ENCODE measurements at regions not wholly inside any gene's neighbourhood (a gene's known extent, or its start where the extent isn't known, plus 50 kb on each side); places are given as distances from the start of the nearest gene placed in this dataset.
"Not testable (repeated sequence)": the region's sequence is repeated elsewhere in the genome, so short reads cannot be mapped to it uniquely, and the experiment has no call there.

DNA sequence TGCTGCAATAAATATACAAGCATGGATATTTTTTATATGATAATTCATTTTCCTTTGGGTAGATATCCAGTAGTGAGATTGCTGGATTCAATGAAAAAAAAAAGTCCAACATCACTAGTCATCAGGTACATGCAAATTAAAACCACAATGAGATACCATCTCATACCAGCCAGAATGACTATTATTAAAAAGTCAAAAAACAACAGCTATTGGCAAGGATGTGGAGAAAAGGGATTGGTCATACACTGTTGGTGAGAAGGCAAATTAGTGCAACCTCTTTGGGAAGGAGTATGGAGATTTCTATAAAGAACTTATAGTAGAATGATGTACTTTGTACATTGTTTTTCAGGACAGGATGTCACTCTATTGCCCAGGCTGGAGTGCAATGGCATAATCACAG, 531.2 kb upstream of the MGAT4C start:
- no peak for DNase-seq (ENCODE audit: low spot score)

DNA sequence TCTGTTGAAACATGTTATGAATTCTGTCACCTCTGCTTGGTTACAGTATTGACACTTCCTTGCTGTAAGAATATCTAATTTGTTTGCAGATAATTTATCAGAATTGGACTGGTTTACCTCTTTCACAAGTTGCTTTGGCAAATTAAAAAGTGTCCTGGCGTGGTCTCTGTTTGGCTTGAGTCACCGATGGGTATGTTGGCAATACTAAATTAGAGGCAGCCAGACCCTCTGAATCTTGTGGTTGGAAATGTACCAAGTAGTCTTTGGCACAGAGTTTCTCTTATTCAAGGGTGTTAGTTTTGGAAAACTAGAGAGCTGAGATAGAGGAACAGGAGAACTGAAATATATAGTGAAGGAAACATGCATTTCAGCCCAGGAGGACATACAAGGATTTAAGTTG, 521.1 kb upstream of the MGAT4C start:
- no peak for DNase-seq (ENCODE audit: low spot score)

DNA sequence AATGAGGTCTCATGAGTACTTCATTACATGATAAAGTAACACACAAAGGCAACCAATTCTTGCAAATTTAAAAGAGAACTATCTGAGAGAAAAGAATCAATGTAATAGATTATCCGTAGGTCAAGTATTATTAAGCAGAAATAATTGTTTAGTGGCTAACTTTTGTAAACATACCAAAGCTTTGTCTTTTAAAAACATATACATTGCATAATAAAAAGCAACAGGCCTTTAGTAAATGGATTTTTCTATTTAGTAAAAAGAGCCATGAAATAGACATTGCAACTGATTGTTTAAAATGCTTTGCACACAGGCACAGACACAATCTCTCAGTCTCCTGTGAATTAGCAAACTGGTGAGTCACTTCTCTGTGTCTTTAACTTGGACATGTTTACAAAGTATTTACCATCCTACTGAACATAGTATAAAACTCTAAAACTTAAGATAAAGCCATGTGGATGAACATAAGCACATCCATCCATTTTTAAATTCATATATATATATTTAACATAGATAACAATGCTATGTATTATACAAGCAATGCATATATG, 518.7 kb upstream of the MGAT4C start:
- DNase-seq (ENCODE audit: low spot score), result no peak

DNA sequence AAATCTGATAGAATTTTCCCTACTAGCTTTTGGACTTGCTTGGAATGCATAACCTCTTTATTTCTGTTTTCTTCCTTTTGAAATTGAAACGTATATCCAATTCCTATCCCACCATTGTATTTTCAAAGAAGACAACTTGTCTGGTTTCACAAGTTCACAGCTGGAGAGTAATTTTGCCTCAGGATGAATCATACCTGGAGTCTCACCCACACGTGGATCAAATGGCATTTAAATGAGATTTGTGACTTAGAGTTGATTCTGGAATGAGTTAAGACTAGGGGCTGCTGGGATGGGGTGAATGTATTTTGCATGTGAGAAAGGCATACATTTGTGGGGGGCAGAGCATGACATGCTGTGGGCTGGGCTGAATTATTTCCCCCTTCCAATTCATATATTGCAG, 516.5 kb upstream of the MGAT4C start:
- no peak for DNase-seq (ENCODE audit: low spot score)

DNA sequence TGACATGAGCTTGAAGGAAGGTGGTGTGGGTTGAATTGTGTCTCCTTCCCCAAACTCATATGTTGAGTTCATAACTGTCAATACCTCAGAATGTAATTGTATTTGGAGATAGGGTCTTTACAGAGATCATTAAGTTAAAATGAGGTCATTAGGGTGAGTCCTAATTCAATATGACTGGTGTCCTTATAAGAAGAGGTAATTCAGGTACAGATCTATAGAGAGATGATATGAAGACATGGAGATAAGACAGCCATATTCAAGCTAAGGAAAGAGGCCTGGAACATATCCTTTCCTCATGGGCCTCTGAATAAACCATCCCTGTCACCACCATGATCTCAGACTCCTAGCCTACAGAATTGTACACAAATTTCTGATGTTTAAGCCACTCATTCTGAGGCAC, 514.7 kb upstream of the MGAT4C start:
- no peak for DNase-seq (ENCODE audit: low spot score)

DNA sequence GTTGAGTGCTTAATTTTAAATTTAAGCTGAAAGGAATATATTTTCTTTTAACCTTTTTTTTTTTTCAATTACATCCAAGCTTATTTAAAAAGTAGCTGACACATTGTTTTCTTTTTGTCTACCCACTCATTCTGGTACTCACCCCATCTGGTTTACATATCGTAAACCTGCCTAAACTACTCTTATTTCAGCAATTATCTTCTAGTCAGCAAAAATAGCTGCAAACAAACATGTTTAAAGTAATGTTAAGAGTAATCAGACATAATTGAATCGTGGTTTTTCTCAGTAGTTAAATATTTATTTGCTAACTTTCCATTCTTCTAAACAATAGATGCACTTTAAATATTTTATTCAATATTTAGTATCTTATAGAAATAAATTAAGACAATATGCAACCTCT, 492.7 kb upstream of the MGAT4C start:
- DNase-seq (ENCODE audit: low spot score), result no peak

DNA sequence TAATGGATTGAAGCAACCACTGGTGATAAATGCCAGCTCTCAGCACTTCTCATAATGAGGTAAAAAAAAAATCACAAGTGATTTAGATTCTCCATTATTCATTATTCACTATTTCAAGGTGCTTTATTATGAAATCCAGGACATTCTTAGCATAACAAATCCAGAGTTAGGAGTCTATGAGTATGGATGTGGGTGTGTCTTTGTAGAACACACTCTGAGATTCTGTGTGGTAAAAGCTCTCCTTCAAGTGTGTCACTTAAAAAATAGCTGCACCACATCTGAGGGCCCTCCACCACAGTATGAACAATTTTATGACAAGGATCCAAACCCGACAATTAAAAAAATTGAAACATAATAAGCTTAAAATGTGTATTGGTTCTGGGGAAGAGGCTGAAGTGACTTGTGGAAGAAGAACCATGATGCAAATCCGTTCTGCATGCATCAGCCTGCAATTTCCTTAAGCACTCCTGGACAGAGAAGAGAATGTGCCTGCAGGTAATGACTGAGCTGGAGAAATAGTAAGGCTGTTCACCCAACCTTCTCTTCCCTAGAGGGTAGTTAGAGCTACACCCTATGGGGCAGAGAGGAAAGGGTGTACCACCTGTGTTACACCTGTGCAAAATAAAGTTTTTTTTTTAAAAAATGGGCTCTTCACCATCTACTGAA, 488.5 kb upstream of the MGAT4C start:
- DNase-seq (ENCODE audit: low spot score), result no peak

DNA sequence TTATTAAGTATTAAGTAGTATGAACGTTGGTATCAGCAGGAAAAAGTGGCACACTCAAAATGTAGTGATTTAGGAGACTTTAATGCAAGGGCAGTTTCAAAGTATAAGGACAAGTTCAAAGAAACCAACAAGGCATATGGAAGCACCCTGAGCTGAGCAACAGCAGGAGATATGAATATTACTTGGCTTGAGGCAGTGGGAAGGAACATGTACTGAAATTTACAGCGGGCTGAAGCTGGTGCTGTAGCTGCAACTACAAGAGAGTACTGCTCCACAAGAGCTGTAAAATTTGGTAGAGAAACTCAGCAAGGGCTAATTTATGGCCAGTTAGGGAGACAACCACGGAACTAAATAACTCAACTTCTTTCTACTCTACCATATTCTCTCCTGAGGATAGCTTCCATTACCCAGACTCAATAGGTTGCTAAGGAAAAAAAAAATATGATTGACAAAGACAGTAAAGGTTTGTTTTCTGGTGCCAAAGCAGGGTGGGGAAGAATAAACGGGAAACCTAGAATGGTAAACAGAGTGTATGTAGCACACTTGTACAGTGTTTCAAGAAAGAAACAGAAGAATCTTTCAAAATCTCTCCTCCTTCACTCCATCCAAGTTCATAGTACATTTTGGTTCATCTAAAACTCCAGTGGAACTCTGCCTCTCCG, 487.8 kb upstream of the MGAT4C start:
- DNase-seq (ENCODE audit: low spot score), result no peak

DNA sequence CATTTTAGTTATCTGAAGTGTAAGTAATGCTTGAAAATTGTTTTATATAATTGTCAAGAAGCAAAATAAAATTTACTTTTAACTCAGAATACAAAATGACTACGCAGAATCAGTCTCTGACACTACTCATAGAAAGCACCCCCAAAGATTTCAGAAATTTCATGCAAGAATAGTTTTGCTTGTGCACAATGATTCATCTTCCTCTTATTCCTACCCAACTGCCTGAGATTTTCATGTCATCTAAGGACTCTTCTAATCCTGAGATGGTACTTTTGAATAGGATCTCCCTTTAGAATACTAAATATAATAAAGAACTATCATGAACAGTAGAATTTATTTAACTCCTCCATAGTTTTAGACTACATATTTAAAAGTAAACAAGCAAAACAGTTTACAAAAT, 485.3 kb upstream of the MGAT4C start:
- DNase-seq (ENCODE audit: low spot score), result no peak

DNA sequence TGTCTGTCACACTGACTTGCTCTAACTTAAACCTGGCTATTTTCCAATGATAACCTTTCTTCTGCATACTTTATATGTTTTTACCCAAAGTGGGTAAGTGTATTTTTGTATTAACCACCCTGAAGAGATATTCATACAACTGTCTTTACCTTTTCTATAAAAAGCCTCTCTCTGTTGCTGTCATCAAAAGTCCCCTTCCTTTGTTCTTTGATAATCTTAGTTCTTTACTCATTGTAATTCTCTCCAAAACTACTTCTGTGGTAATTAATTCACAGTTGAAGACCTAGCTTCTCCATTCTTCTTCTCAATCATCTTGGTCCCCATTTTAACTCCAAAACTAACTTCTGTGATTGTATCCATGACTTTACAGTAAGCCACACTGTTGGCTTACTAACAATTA, 479.7 kb upstream of the MGAT4C start:
- DNase-seq (ENCODE audit: low spot score), result no peak

DNA sequence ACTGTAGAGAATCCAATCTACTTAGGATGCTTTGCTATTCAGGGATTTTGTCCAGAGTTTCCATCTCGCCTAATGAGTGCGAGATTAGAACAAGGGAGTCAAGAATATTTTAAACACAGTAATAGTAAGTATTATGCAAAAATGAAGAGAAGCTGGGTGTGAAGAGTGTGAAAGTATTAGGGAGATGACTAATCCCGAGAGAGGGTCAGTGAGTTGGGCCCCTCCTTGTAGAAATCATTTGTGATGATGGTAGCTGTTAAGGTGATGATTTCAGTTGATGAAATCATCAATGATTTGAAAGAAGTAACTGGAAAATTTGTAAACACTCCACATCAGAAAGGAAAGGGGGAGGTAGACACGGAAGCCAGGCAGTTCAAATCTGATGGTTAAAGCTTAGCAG, 478.9 kb upstream of the MGAT4C start:
- DNase-seq (ENCODE audit: low spot score), result no peak

DNA sequence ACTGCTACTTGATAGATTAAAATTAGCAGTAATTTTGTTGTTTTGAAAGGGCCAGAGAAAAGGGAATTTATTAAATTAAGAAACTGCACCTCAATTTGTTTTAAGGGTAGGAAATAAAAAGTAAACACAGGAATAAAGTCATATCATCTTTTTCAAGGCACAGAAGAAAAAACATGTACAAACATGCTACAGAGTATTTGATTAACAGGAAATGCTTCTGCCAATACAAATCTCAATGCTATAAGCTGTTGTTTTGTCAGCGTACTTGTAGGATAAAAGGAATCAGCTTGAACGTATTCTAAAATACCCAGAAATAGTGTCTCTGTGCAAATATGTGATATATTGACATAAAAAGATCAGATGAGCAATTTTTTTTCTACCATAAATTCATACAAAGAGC, 474.0 kb upstream of the MGAT4C start:
- no peak for DNase-seq (ENCODE audit: low spot score)

DNA sequence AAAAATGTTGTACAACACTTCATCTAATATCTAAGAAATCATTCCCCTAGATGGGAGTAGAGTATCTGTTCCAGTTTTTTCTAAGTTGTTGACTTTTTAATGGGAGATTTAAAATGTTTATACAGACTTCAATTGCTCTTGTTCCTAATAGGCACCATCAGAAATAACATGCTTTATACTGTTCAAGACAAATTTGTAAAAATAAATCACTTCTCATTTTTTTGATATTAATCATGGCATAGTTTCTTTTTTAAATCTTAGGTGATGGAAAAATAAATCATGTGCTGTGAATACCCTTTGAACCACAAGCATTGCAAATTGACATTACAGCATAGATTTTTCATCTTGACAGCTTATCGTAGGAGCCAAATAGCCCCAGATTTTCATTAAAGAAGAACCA, 473.5 kb upstream of the MGAT4C start:
- DNase-seq (ENCODE audit: low spot score), result no peak

DNA sequence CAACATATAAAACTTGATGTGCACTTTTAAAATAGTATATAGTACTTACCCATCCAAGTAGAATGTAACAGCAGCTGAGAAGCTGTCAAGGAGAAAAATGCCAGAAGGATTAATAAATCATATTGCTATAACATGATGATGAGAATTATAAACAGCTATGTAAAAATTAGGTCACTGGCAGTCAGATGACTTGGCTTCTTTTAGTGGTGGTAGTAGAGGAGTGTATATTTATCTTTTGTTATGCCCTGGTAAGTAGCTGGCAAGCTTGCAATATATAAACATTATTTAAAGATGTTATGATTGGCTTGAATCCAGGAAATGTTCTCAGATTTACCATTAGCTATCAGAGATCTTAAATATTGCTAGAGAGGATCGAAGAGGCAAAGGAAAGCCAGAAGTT, 471.0 kb upstream of the MGAT4C start:
- peak; percentile 15 for DNase-seq (ENCODE audit: low spot score)

DNA sequence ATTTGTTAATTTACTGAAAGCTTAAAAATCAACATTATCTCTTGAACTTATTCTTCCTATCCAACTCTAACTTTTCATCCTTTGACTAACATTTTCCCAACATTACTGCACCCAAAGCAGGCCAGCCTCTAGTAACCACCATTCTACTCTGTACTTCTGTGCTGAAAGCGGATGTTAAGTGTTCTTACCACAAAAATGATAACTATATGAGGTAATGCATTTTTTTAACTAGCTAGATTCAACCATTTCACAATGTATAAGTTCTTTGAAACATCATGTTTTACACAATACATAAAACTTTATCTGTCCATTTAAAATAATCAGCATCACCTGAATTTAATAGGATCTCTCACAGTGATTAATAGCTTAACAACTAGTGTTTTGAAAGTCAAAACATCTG, 468.5 kb upstream of the MGAT4C start:
- DNase-seq (ENCODE audit: low spot score), result no peak

DNA sequence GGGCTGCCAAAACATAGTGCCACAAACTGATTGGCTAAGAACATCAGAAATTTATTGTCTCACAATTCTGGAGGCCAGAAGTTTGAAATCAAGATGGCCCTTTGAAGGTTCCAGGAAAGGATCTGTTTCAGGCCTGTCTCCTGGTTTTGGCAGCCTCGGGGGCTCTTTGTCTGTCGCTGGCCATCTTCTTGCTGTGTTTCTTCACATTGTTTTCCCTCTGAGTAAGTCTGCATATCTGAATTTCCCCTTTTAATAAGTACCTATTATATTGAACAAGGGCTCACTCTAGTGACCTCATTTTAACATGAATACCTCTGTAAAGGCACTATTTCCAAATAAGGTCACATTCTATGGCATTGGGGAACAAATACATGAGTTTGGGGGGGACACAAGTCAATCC, 467.1 kb upstream of the MGAT4C start:
- DNase-seq (ENCODE audit: low spot score), result no peak

DNA sequence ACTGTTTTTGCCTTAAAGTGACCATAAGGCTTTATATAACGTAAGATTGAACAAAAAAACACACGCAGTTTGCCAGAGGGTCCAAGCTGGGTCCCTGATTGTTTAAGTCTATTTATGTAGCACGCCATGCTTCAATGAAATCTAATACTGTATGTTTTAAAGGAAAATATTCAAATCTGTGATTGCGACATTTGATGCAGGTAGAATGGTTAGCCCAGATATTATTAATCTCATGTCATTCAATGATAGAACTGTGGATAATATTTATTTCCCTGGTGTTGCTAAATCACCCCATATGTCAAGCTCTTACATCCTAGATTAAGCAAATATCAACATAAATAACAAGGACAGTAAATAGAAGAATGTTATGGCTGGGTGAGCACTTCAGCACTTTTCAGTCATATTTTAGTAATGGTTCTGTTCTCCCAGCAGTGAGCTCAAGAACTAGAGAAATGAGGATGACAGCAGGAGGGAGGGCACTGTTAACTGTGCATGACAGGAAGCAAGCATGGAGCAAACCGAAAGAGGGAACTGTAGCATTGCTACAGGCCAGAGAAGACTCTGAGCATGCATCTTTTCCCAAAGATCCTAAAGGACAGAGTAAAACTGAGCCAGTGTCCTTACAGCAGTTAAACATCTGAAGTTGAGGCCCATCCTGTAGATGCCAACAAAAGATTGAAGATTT, 465.7 kb upstream of the MGAT4C start:
- no peak for DNase-seq (ENCODE audit: low spot score)

DNA sequence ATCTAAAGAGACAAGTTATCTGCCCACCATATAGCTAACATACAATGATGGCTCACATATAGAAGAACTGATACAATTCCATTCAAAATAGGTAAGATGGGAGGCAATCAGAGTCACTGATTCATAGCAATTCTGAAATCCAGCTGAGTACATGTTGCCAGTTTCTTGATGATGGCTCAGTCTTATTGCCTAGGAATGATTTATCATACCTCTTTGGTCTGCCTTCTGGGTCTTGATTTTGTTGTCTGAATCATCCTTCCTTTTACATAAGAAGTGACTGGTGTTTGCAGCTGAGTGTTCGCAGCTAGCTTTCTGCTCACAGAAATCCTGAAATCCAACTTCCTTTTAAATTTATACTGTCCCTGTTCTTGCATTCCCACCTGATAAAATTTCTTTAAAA, 463.2 kb upstream of the MGAT4C start:
- no peak for DNase-seq (ENCODE audit: low spot score)

DNA sequence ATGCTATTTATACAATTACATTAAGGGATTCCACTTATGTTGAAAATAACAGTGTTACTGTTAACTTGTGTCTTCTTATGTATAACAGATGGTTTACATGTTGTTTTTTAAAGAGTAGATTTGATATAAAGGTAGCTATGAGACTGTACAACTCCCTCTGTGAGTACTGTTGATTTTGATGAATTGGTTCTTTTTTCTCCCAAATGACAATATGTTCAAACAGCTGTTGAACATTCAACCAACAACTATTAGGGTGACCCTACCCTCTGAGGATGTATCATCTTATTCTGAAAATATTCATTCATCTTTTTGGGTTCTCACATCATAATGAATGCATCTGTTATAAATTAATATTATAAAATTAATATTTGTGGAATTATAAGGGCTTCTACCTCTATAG, 456.9 kb upstream of the MGAT4C start:
- no peak for DNase-seq (ENCODE audit: low spot score)

DNA sequence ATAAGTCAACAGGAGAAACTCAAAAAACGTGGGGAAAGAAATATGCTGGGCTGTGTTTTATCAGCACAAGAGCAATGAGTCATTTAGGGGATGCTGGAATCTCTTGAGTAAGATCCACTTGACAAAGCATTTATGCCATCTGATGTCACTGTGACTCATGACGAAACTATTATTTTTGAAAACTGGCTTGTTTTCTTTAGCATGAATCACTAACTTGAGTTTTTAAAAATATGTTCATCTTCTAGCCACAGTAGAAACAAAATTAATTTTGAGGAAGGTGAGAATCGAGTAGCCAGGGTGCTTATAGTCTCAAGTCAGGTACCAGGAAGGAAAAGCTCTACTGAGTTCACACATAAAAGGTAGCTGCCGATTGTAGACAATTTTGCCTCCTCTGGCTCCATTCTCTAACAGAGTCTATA, 456.2 kb upstream of the MGAT4C start:
- DNase-seq (ENCODE audit: low spot score), result peak; percentile 70

DNA sequence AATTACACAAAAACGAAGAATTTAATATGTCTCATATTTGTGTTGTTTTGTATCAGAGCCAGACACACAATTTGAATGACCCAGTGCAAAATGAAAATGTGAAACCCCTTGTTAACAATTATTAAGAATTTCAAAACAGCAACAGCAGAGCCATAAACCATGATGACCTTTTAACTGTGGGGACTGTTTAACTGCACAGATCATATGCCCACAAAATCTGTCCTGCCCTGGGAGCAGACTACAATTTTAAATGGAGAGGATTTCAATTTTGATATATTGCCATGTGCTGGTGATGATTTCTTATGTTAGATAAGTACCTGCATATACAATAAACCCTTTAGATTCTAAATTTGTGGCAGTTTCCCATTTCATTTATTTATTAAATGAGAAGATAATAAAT, 455.5 kb upstream of the MGAT4C start:
- no peak for DNase-seq (ENCODE audit: low spot score)

DNA sequence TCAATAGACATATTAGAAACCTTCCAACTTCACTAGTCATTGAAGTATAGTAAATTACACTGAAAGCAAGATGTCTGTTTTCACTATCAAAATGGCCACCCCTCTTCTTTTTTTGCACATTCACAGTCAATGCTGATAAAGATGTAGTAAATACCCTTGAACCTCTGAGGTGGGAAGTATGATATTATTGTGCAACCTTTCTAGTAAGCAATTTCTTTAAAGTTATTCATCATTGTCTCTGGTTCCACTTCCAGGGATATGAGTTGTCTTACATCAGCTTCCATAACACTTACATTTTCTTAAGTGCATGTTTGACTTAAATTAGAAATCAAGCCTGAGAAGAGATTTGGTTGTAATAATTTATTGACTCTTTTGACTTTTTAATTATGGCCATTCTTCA, 453.9 kb upstream of the MGAT4C start:
- DNase-seq (ENCODE audit: low spot score), result no peak

DNA sequence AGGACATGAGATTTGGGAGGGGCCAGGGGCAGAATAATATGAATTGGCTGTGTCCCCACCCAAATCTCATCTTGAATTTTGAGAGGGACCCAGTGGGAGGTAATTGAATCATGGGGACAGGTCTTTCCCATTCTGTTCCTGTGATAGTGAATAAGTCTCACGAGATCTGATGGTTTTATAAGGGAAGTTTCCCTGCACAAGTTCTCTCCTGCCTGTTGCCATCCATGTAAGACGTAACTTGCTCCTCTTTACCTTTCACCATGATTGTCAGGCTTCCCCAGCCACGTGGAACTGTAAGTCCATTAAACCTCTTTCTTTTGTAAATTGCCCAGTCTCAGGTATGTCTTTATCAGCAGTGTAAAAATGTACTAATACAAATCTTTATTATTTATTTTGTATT, 452.8 kb upstream of the MGAT4C start:
- DNase-seq (ENCODE audit: low spot score), result not testable (repeated sequence)
